GM12891 (cell line): ENCODE measurements at regions not wholly inside any gene's neighbourhood (a gene's known extent, or its start where the extent isn't known, plus 50 kb on each side); places are given as distances from the start of the nearest gene placed in this dataset.

Experiments
- PAX5 ChIP-seq: IDR thresholded peaks from 2 replicates; pipeline ENCODE4 v1.6.1; 2011; ENCODE audit warnings: low read length, moderate library complexity, mild to moderate bottlenecking; ENCODE audit not compliant: insufficient read depth, severe bottlenecking
- POLR2A ChIP-seq: IDR thresholded peaks from 2 replicates; pipeline ENCODE4 v1.6.1; 2011; ENCODE audit warnings: low read depth, low read length, control low read depth

DNA sequence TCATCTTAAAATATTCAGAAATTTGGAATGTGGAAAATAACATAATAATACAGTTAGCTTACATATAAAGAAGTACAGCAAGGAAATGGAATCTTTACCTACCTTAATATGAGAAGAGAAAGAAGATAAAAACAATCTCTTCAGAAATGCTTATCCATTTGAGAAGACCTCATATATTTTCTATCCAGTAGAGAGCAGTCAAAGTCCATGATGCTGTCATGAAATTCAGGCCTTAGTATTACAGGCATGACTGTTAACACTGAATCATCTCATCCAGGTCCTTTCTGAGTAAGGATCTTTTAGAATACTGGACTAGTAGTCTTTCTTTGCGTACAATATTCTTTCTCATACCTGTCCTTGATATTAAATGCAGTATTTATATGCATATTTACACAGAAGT lies 713.4 kb downstream of the CD109 start:
- TF ChIP-seq POLR2A = no peak
- no peak for TF ChIP-seq PAX5
